PC-3 (cell line): ENCODE measurements at regions not wholly inside any gene's neighbourhood (a gene's known extent, or its start where the extent isn't known, plus 50 kb on each side); places are given as distances from the start of the nearest gene placed in this dataset.

ENCODE experiments used
- ATAC-seq: fragments of 200-7000 bp; cut with Tn5 transposase; 2 replicates; pipeline ENCODE4 v1.9.1; 2020; ENCODE audit warnings: mild to moderate bottlenecking, moderate library complexity
- BruUV-seq: library from RNA; stranded (reverse); fragments of 400-500 nt; replicated peaks from 2 replicates; lab custom pipeline; 2021; lab: Mats Ljungman, UMichigan
- CTCF ChIA-PET: fragments of 300-600 bp; sonication (Branson Sonifier 250); formaldehyde crosslinking; loops from one replicate; lab custom pipeline; 2022; ENCODE audit warnings: antibody characterized with exemption; lab: Charles Lee
- POLR2A ChIA-PET: fragments of 300-600 bp; sonication (Branson Sonifier 250); formaldehyde crosslinking; loops from one replicate; lab custom pipeline; 2022; ENCODE audit warnings: antibody characterized with exemption; ENCODE audit not compliant: unreplicated experiment; lab: Charles Lee
- DNase-seq: peaks from one replicate; pipeline ENCODE4 v3.0.0-alpha.2; 2015
- H2AFZ ChIP-seq: fragments of 300-600 bp; sonication (generic); 2 replicates; pipeline ENCODE4 v1.6.0; 2016; ENCODE audit warnings: antibody characterized with exemption, low read length
- H3F3A ChIP-seq: fragments of 300-600 bp; sonication (generic); one replicate; pipeline ENCODE4 v1.6.0; 2017; ENCODE audit warnings: antibody characterized with exemption, low read length, control low read depth, mild to moderate bottlenecking; ENCODE audit not compliant: unreplicated experiment
- H3K27ac ChIP-seq: fragments of 300-600 bp; sonication (generic); 2 replicates; pipeline ENCODE4 v1.5.1; 2016; ENCODE audit warnings: mild to moderate bottlenecking, low read length
- H3K27me3 ChIP-seq: fragments of 300-600 bp; sonication (generic); 2 replicates; pipeline ENCODE4 v1.6.1; 2016; ENCODE audit warnings: low read length, mixed read lengths
- H3K36me3 ChIP-seq: fragments of 300-600 bp; sonication (generic); 2 replicates; pipeline ENCODE4 v1.6.1; 2016; ENCODE audit warnings: low read depth, mixed run types, low read length, mixed read lengths
- H3K4me1 ChIP-seq: fragments of 300-600 bp; sonication (generic); 2 replicates; pipeline ENCODE4 v1.5.1; 2016; ENCODE audit warnings: low read length; ENCODE audit not compliant: insufficient read depth
- H3K4me2 ChIP-seq: fragments of 300-600 bp; sonication (generic); 2 replicates; pipeline ENCODE4 v1.6.0; 2016; ENCODE audit warnings: low read length
- H3K4me3 ChIP-seq: fragments of 300-600 bp; sonication (generic); 2 replicates; pipeline ENCODE4 v1.5.1; 2016; ENCODE audit warnings: mild to moderate bottlenecking, low read length, mixed read lengths
- H3K79me2 ChIP-seq: fragments of 300-600 bp; sonication (generic); 2 replicates; pipeline ENCODE4 v1.6.1; 2017; ENCODE audit warnings: low read length, mixed read lengths
- H3K9ac ChIP-seq: fragments of 300-600 bp; sonication (generic); 2 replicates; pipeline ENCODE4 v1.6.0; 2016; ENCODE audit warnings: mild to moderate bottlenecking, low read length
- H3K9me2 ChIP-seq: fragments of 300-600 bp; sonication (generic); replicated peaks from 2 replicates; pipeline ENCODE4 v1.6.1; 2016; ENCODE audit warnings: mixed run types, low read length, mixed read lengths
- H3K9me3 ChIP-seq: fragments of 300-600 bp; sonication (generic); 2 replicates; pipeline ENCODE4 v1.6.1; 2016; ENCODE audit warnings: low read length, mixed read lengths
- H4K20me1 ChIP-seq: fragments of 300-600 bp; sonication (generic); 2 replicates; pipeline ENCODE4 v1.6.1; 2016; ENCODE audit warnings: low read length, mixed read lengths
- EZH2 ChIP-seq: fragments of 300-600 bp; sonication (generic); IDR thresholded peaks from one replicate; pipeline ENCODE4 v1.6.1; 2017; ENCODE audit warnings: antibody characterized with exemption, mild to moderate bottlenecking, low read length; ENCODE audit not compliant: unreplicated experiment
- EZH2phosphoT487 ChIP-seq: fragments of 300-600 bp; sonication (generic); IDR thresholded peaks from 2 replicates; pipeline ENCODE4 v1.6.1; 2018; ENCODE audit warnings: mild to moderate bottlenecking, antibody characterized with exemption, low read length, borderline replicate concordance
- intact Hi-C: fragments of 100-400 bp; cut with micrococcal nuclease; formaldehyde crosslinking; loops from 2 replicates; pipeline ENCODE4 v1.9.0; 2023
- TF ChIP-seq, protein P1 (sequence below): fragments of 300-600 bp; sonication (generic); conservative IDR thresholded peaks from 2 replicates; pipeline ENCODE4 v1.5.1; 2017; ENCODE audit warnings: antibody characterized with exemption, low read depth, mild to moderate bottlenecking, low read length

- H3K9me3 ChIP-seq = no peaks in the 10 kb centered on the region
- no peak for ATAC-seq
- ChIA-PET CTCF (no interaction called here), POLR2A (no interaction called here)
- no peaks in the 10 kb centered on the region for H4K20me1 ChIP-seq
- no peaks in the 10 kb centered on the region for H3K36me3 ChIP-seq
- no TSS peak for BruUV-seq
- no peak overlapping the region for H2AFZ ChIP-seq
- H3K4me2 ChIP-seq = no peak overlapping the region
- intact Hi-C loops = no loop called here
- no peaks in the 10 kb centered on the region for H3F3A ChIP-seq
- no peaks in the 10 kb centered on the region for H3K9me2 ChIP-seq
- DNase-seq = no peak
- no peaks in the 10 kb centered on the region for H3K4me1 ChIP-seq
- no peak overlapping the region for H3K27ac ChIP-seq
- no peak overlapping the region for H3K4me3 ChIP-seq
- no peak overlapping the region for H3K9ac ChIP-seq
- TF ChIP-seq EZH2 (no peak), EZH2phosphoT487 (no peak)
- H3K27me3 ChIP-seq = no peaks in the 10 kb centered on the region
- H3K79me2 ChIP-seq = no peaks in the 10 kb centered on the region
Measured at GRCh38 chr10:80946073-80946472, 408.4 kb downstream of the SH2D4B start.

DNA sequence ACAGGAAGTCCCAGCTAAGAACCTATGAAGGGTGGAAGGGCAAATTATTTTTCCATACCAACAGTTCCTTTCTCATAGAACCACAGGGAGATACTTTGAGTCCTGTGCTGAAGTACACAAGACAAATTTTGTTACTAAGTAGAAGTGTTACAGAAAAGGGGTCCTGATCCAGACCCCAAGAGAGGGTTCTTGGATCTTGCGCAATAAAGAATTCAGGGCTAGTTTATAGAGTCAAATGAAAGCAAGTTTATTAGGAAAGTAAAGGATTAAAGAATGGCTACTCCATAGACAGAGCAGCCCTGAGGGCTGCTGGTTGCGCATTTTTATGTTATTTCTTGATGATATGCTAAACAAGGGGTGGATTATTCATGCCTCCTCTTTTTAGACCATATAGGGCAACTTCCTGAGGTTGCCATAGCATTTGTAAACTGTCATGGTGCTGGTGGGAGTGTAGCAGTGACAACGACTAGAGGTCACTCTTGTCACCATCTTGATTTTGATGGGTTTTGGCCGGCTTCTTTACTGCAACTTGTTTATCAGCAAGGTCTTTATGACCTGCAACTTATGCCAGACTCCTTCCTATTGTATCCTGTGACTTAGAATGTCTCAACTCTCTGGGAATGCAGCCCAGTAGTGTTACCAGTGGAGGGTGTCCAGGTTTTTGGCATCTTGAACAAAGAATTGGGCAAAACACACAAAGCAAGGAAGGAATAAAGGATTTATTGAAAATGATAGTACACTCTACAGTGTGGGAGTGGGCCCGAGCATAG is 409.4 kb downstream of the SH2D4B start:
- no peaks in the 10 kb centered on the region for H3K36me3 ChIP-seq
- TF ChIP-seq EZH2phosphoT487 (no peak), EZH2 (no peak)
- TF ChIP-seq, protein P1, sequence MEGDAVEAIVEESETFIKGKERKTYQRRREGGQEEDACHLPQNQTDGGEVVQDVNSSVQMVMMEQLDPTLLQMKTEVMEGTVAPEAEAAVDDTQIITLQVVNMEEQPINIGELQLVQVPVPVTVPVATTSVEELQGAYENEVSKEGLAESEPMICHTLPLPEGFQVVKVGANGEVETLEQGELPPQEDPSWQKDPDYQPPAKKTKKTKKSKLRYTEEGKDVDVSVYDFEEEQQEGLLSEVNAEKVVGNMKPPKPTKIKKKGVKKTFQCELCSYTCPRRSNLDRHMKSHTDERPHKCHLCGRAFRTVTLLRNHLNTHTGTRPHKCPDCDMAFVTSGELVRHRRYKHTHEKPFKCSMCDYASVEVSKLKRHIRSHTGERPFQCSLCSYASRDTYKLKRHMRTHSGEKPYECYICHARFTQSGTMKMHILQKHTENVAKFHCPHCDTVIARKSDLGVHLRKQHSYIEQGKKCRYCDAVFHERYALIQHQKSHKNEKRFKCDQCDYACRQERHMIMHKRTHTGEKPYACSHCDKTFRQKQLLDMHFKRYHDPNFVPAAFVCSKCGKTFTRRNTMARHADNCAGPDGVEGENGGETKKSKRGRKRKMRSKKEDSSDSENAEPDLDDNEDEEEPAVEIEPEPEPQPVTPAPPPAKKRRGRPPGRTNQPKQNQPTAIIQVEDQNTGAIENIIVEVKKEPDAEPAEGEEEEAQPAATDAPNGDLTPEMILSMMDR = no peak
- no peaks in the 10 kb centered on the region for H3K4me1 ChIP-seq
- H3K4me3 ChIP-seq = no peak overlapping the region
- H3K9me3 ChIP-seq = no peaks in the 10 kb centered on the region
- ChIA-PET CTCF (no interaction called here), POLR2A (no interaction called here)
- no TSS peak for BruUV-seq
- ATAC-seq = no peak
- no peaks in the 10 kb centered on the region for H3K79me2 ChIP-seq
- H2AFZ ChIP-seq = no peak overlapping the region
- H4K20me1 ChIP-seq = no peaks in the 10 kb centered on the region
- H3K9me2 ChIP-seq = no peaks in the 10 kb centered on the region
- H3K27me3 ChIP-seq = no peaks in the 10 kb centered on the region
- intact Hi-C loops = no loop called here
- no peak for DNase-seq
- no peak overlapping the region for H3K9ac ChIP-seq
- no peak overlapping the region for H3K4me2 ChIP-seq
- no peaks in the 10 kb centered on the region for H3F3A ChIP-seq
- no peak overlapping the region for H3K27ac ChIP-seq

- CTCF ChIA-PET = no interaction called here
- ATAC-seq (no peak), DNase-seq (no peak)
- TF ChIP-seq EZH2 = no peak
- no peak for TF ChIP-seq EZH2phosphoT487
- TF ChIP-seq, protein P1 = no peak
- no peak overlapping the region for H3K4me2 ChIP-seq
- H4K20me1 ChIP-seq = no peaks in the 10 kb centered on the region
- H3K9ac ChIP-seq = no peak overlapping the region
- no peaks in the 10 kb centered on the region for H3K4me1 ChIP-seq
- H3K9me2 ChIP-seq = no peaks in the 10 kb centered on the region
- no peaks in the 10 kb centered on the region for H3K36me3 ChIP-seq
- intact Hi-C loops = no loop called here
- no peak overlapping the region for H3K4me3 ChIP-seq
- H2AFZ ChIP-seq = no peak overlapping the region
- no peaks in the 10 kb centered on the region for H3K27me3 ChIP-seq
- no peaks in the 10 kb centered on the region for H3K9me3 ChIP-seq
- BruUV-seq = no TSS peak
- no peaks in the 10 kb centered on the region for H3F3A ChIP-seq
- H3K79me2 ChIP-seq = no peaks in the 10 kb centered on the region
- no peak overlapping the region for H3K27ac ChIP-seq
- POLR2A ChIA-PET = no interaction called here
Measured at GRCh38 chr10:80949785-80950184, 412.1 kb downstream of the SH2D4B start.
